Stimulated activated CD8-positive, alpha-beta memory T cell treated with anti-CD3 and anti-CD28 coated beads, Interleukin-15, amount 100 ng/mL, for 24 hours (primary cell): ENCODE measurements at regions not wholly inside any gene's neighbourhood (a gene's known extent, or its start where the extent isn't known, plus 50 kb on each side); places are given as distances from the start of the nearest gene placed in this dataset.
"Not testable (repeated sequence)": the region's sequence is repeated elsewhere in the genome, so short reads cannot be mapped to it uniquely, and the experiment has no call there.

Source experiments
- DNase-seq: peaks from one replicate; pipeline ENCODE4 v3.0.0-alpha.2; 2020; ENCODE audit warnings: low read depth

- no peak for DNase-seq
Measured at GRCh38 chr10:65628493-65629139, 1297.2 kb upstream of the LRRTM3 start.

- DNase-seq, result no peak
Measured at GRCh38 chr10:65660006-65660405, 1265.8 kb upstream of the LRRTM3 start.

GRCh38 chr10:65670087-65670486 is 1255.7 kb upstream of the LRRTM3 start:
- DNase-seq, result no peak

- DNase-seq, result not testable (repeated sequence)
Measured at GRCh38 chr10:65670596-65670995, 1255.2 kb upstream of the LRRTM3 start.

- DNase-seq, result no peak
Measured at GRCh38 chr10:65675236-65675635, 1250.6 kb upstream of the LRRTM3 start.

- DNase-seq, result no peak
Measured at GRCh38 chr10:65684896-65685295, 1240.9 kb upstream of the LRRTM3 start.

- no peak for DNase-seq
Measured at GRCh38 chr10:65701168-65701776, 1224.6 kb upstream of the LRRTM3 start.

- DNase-seq, result no peak
Measured at GRCh38 chr10:65708057-65708456, 1217.8 kb upstream of the LRRTM3 start.

GRCh38 chr10:65710306-65710705 is 1215.5 kb upstream of the LRRTM3 start:
- no peak for DNase-seq

- DNase-seq, result no peak
Measured at GRCh38 chr10:65719790-65720189, 1206.0 kb upstream of the LRRTM3 start.

- no peak for DNase-seq
Measured at GRCh38 chr10:65720901-65721300, 1204.9 kb upstream of the LRRTM3 start.

- no peak for DNase-seq
Measured at GRCh38 chr10:65723525-65723924, 1202.3 kb upstream of the LRRTM3 start.

GRCh38 chr10:65735382-65735781 is 1190.5 kb upstream of the LRRTM3 start:
- no peak for DNase-seq

- DNase-seq, result no peak
Measured at GRCh38 chr10:65742906-65743305, 1182.9 kb upstream of the LRRTM3 start.

GRCh38 chr10:65751218-65751617 is 1174.6 kb upstream of the LRRTM3 start:
- DNase-seq, result no peak

GRCh38 chr10:65751896-65752295 is 1173.9 kb upstream of the LRRTM3 start:
- no peak for DNase-seq

GRCh38 chr10:65753532-65753931 is 1172.3 kb upstream of the LRRTM3 start:
- DNase-seq, result no peak

GRCh38 chr10:65754112-65754511 is 1171.7 kb upstream of the LRRTM3 start:
- DNase-seq, result no peak

GRCh38 chr10:65762311-65762710 is 1163.5 kb upstream of the LRRTM3 start:
- DNase-seq, result no peak

- no peak for DNase-seq
Measured at GRCh38 chr10:65765006-65765541, 1160.8 kb upstream of the LRRTM3 start.

GRCh38 chr10:65769828-65770227 is 1156.0 kb upstream of the LRRTM3 start:
- no peak for DNase-seq

GRCh38 chr10:65778753-65779152 is 1147.1 kb upstream of the LRRTM3 start:
- DNase-seq, result no peak

- DNase-seq, result no peak
Measured at GRCh38 chr10:65779985-65780384, 1145.9 kb upstream of the LRRTM3 start.

- DNase-seq, result no peak
Measured at GRCh38 chr10:65786279-65786678, 1139.6 kb upstream of the LRRTM3 start.
